ENCODE measurements at regions not wholly inside any gene's neighbourhood (a gene's known extent, or its start where the extent isn't known, plus 50 kb on each side); places are given as distances from the start of the nearest gene placed in this dataset.

- TF ChIP-seq, protein P1, sequence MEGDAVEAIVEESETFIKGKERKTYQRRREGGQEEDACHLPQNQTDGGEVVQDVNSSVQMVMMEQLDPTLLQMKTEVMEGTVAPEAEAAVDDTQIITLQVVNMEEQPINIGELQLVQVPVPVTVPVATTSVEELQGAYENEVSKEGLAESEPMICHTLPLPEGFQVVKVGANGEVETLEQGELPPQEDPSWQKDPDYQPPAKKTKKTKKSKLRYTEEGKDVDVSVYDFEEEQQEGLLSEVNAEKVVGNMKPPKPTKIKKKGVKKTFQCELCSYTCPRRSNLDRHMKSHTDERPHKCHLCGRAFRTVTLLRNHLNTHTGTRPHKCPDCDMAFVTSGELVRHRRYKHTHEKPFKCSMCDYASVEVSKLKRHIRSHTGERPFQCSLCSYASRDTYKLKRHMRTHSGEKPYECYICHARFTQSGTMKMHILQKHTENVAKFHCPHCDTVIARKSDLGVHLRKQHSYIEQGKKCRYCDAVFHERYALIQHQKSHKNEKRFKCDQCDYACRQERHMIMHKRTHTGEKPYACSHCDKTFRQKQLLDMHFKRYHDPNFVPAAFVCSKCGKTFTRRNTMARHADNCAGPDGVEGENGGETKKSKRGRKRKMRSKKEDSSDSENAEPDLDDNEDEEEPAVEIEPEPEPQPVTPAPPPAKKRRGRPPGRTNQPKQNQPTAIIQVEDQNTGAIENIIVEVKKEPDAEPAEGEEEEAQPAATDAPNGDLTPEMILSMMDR (IDR thresholded peaks at IDR 0.05): no peak
- no peak for TF ChIP-seq POLR2A (IDR thresholded peaks at IDR 0.05)
Observed at GRCh38 chr19:20315543-20315942, 148.5 kb downstream of the ZNF486 start.
